ENCODE measurements at regions not wholly inside any gene's neighbourhood (a gene's known extent, or its start where the extent isn't known, plus 50 kb on each side); places are given as distances from the start of the nearest gene placed in this dataset.

DNA sequence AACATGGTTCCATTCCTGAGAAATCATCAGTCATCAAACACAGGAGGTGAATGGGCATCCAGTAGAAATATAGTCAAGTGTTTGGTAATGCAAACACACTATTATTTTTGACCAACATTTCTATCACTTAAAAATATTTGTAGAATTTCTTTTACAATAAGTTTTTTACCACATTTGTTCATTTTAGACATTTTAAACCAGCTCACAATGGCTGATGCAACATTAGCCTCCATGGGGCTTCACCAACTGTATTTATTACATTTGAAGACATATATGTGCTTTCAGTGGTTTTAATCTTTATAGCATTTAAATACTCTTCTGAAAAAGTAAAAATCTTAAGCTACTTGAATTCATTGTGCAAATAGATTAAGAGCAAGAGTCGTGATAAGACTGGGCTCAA lies 1201.4 kb upstream of the TMEM132C start:
- no peaks in the 10 kb centered on the region for H3K9me3 ChIP-seq
- no peaks in the 10 kb centered on the region for H3K4me1 ChIP-seq
- intact Hi-C loops (cut with DNase I), result no loop called here
- no peaks in the 10 kb centered on the region for H3K27me3 ChIP-seq
- TF ChIP-seq, protein P1, sequence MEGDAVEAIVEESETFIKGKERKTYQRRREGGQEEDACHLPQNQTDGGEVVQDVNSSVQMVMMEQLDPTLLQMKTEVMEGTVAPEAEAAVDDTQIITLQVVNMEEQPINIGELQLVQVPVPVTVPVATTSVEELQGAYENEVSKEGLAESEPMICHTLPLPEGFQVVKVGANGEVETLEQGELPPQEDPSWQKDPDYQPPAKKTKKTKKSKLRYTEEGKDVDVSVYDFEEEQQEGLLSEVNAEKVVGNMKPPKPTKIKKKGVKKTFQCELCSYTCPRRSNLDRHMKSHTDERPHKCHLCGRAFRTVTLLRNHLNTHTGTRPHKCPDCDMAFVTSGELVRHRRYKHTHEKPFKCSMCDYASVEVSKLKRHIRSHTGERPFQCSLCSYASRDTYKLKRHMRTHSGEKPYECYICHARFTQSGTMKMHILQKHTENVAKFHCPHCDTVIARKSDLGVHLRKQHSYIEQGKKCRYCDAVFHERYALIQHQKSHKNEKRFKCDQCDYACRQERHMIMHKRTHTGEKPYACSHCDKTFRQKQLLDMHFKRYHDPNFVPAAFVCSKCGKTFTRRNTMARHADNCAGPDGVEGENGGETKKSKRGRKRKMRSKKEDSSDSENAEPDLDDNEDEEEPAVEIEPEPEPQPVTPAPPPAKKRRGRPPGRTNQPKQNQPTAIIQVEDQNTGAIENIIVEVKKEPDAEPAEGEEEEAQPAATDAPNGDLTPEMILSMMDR (IDR thresholded peaks at IDR 0.05), result no peak
- no peaks in the 10 kb centered on the region for H3K36me3 ChIP-seq
- ATAC-seq, result no peak
- H3K27ac ChIP-seq, result no peak overlapping the region
- DNase-seq, result no peak
- no peak overlapping the region for H3K4me3 ChIP-seq

DNA sequence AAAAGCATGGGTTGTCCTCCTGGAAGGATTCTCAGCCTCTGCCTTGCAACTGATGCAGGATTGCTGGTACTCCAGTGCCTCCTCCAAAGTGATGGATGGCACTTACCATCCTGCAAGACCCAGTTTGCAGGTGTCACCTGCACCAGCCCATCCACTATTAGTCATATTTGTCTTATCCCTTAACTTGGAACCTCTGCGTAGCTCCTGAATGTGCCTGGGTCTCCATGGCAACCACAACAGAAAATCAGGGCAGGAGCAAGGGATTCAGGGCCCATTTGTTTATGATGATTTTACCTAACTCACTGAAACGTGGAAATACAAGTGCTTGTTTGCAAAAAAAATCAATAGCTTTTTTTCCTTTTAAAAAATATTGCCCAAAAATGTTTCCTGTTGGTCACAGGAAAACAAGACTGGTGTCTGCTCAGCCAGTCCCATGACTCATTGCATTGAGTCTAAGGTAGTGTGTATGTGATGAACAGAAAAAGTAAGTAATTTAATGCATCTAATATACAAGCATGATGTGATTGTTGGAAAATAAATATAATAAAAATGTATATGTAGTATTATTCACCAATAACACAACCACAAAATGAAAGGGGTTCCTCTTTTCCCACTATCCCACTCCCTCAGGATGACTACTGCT lies 1196.3 kb upstream of the TMEM132C start:
- no peaks in the 10 kb centered on the region for H3K9me3 ChIP-seq
- intact Hi-C loops (cut with DNase I), result no loop called here
- DNase-seq (no peak), ATAC-seq (no peak)
- TF ChIP-seq, protein P1 (IDR thresholded peaks at IDR 0.05), result no peak
- no peak overlapping the region for H3K4me3 ChIP-seq
- no peak overlapping the region for H3K27ac ChIP-seq
- H3K27me3 ChIP-seq, result no peaks in the 10 kb centered on the region
- no peaks in the 10 kb centered on the region for H3K4me1 ChIP-seq
- H3K36me3 ChIP-seq, result no peaks in the 10 kb centered on the region

DNA sequence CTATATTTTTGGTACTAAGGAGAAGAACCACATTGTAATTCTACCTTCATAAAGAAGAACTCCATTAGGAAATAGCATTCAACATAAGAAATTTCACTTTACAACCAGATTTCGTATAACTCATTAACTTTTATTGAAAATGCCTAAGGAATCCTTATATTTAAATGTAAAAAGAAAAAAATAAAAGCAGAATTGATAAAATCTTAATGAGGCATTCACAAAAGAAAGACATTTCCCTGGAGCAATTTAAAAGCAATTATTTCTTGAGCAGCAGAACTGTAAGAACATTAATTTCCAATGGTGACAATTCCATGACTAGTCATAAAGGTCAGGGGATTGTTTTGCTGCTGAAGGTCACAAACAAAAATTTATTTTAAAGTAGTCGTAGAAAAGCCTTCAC lies 1192.8 kb upstream of the TMEM132C start:
- Histone ChIP-seq H3K27ac (no peak overlapping the region), H3K36me3 (no peaks in the 10 kb centered on the region), H3K4me1 (no peaks in the 10 kb centered on the region), H3K4me3 (no peak overlapping the region), H3K27me3 (no peaks in the 10 kb centered on the region), H3K9me3 (no peaks in the 10 kb centered on the region)
- TF ChIP-seq, protein P1 (IDR thresholded peaks at IDR 0.05), result no peak
- DNase-seq (no peak), ATAC-seq (no peak)
- intact Hi-C loops (cut with DNase I), result no loop called here

DNA sequence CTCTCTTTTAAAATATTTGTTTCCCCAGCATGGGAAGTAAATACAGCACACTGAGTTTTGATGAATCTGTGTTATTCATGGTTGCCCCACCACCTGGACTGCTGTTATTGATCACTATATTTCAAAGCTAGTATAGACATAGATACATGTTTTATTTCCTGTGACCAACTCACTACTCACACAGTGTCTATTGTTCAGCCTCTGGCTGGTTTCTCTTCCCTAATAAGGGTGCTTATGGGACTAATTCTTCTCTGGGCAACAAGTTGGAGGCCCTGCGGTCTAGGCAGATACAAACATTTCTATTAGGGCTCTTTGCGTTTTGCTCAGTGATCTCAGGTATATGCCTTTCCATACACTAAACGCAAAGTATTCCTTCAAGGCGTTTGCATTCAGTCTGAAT lies 1191.0 kb upstream of the TMEM132C start:
- H3K27me3 ChIP-seq, result no peaks in the 10 kb centered on the region
- no peaks in the 10 kb centered on the region for H3K9me3 ChIP-seq
- TF ChIP-seq, protein P1 (IDR thresholded peaks at IDR 0.05), result no peak
- no peak overlapping the region for H3K4me3 ChIP-seq
- ATAC-seq (no peak), DNase-seq (no peak)
- H3K4me1 ChIP-seq, result no peaks in the 10 kb centered on the region
- H3K36me3 ChIP-seq, result no peaks in the 10 kb centered on the region
- intact Hi-C loops (cut with DNase I), result no loop called here
- H3K27ac ChIP-seq, result no peak overlapping the region

DNA sequence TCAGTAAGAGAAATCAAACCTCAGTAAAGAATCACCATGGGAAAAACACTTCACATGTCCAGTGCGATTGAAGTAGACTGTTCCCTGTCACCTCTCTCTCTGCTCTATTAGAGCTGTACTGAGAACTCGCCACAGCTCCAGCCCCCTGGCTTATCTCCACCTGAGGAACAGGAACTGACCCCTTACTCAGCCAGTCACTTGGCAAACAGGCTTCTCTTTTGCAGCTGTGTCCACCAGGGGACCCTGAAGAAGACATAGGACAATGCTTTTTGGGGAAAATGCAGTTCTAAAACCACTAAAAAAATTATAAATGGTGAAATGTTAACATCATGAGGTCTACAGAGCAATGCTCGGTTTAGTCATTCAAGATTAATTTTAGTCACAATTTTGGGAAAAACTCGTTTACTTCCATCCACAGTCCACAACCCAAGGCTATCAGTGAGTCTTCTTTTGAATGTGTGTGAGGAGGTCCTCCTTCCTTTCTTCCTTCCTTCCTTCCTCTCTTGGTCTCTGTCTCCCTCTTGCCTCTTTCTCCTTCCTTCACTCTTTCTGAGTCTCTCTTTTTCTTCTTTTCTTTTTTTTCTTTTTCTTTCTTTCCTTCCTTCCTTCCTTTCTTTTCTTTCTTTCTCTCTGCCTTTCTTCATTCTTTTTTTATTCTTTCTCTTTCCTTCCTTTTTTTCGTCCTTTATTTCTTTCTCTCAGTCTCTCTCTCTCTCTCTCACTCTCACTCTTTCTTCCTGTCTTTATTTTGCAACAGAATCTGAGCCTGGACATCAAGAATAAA lies 1189.5 kb upstream of the TMEM132C start:
- DNase-seq, result no peak
- TF ChIP-seq, protein P1 (IDR thresholded peaks at IDR 0.05), result no peak
- no peak for ATAC-seq

More for the DNA sequence above, 1189.5 kb upstream of the TMEM132C start:
- no peaks in the 10 kb centered on the region for H3K4me1 ChIP-seq
- H3K4me3 ChIP-seq, result no peak overlapping the region
- intact Hi-C loops (cut with DNase I), result no loop called here
- no peaks in the 10 kb centered on the region for H3K9me3 ChIP-seq
- no peaks in the 10 kb centered on the region for H3K27me3 ChIP-seq
- no peaks in the 10 kb centered on the region for H3K36me3 ChIP-seq
- no peak overlapping the region for H3K27ac ChIP-seq

All from upper lobe of right lung (tissue), 1 donor.